OCI-LY7 (cell line): ENCODE measurements at regions not wholly inside any gene's neighbourhood (a gene's known extent, or its start where the extent isn't known, plus 50 kb on each side); places are given as distances from the start of the nearest gene placed in this dataset.

Experiments
- EZH2phosphoT487 ChIP-seq: fragments of 200-600 bp; sonication (generic); IDR thresholded peaks from 2 replicates; pipeline ENCODE4 v1.6.1; 2018; ENCODE audit warnings: low read depth, borderline replicate concordance, mild to moderate bottlenecking, mixed run types, antibody characterized with exemption, low read length, moderate library complexity, mixed read lengths
- TF ChIP-seq, protein P1 (sequence below): fragments of 200-600 bp; sonication (generic); conservative IDR thresholded peaks from 2 replicates; pipeline ENCODE4 v1.5.1; 2014; ENCODE audit warnings: mild to moderate bottlenecking, antibody characterized with exemption, low read length, moderate library complexity, mixed read lengths

DNA sequence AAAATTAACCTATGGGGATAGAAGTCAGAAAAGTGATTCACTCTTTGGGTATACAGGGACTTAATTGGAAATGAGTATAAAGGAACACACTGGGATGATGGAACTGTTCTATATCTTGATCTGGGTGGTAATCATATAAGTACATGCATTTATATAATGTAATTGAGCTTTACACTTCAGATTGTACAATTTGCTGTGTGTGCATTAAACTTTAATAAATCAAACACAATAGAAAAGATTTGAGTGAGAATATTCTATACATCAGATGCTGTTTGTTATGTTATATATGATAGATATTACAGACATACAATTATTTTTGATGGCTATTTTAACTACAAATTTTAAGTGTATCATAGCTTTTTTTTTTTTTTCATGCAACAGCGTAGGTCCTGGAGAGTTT is 860.2 kb upstream of the ARPP21 start:
- TF ChIP-seq, protein P1, sequence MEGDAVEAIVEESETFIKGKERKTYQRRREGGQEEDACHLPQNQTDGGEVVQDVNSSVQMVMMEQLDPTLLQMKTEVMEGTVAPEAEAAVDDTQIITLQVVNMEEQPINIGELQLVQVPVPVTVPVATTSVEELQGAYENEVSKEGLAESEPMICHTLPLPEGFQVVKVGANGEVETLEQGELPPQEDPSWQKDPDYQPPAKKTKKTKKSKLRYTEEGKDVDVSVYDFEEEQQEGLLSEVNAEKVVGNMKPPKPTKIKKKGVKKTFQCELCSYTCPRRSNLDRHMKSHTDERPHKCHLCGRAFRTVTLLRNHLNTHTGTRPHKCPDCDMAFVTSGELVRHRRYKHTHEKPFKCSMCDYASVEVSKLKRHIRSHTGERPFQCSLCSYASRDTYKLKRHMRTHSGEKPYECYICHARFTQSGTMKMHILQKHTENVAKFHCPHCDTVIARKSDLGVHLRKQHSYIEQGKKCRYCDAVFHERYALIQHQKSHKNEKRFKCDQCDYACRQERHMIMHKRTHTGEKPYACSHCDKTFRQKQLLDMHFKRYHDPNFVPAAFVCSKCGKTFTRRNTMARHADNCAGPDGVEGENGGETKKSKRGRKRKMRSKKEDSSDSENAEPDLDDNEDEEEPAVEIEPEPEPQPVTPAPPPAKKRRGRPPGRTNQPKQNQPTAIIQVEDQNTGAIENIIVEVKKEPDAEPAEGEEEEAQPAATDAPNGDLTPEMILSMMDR, result no peak
- no peak for TF ChIP-seq EZH2phosphoT487
